H7 (cell line): ENCODE measurements at regions not wholly inside any gene's neighbourhood (a gene's known extent, or its start where the extent isn't known, plus 50 kb on each side); places are given as distances from the start of the nearest gene placed in this dataset.
"Not testable (repeated sequence)": the region's sequence is repeated elsewhere in the genome, so short reads cannot be mapped to it uniquely, and the experiment has no call there.

Source experiments
- DNase-seq: peaks from one replicate; pipeline ENCODE4 v3.0.0; 2012
- H3K27me3 ChIP-seq: 2 replicates; pipeline ENCODE4 v1.6.0; 2011; ENCODE audit warnings: mild to moderate bottlenecking, low read length; ENCODE audit not compliant: control insufficient read depth, insufficient read depth
- H3K36me3 ChIP-seq: replicated peaks from 2 replicates; pipeline ENCODE4 v1.5.1; 2011; ENCODE audit warnings: low read length; ENCODE audit not compliant: control insufficient read depth, insufficient read depth
- H3K4me3 ChIP-seq: 2 replicates; pipeline ENCODE4 v1.5.1; 2011; ENCODE audit warnings: low read depth, mild to moderate bottlenecking, control low read depth, low read length, moderate library complexity; ENCODE audit not compliant: insufficient read depth

GRCh38 chr2:235105821-235106359 is 154.1 kb downstream of the SH3BP4 start:
- Histone ChIP-seq H3K27me3 (no peaks in the 10 kb centered on the region), H3K36me3 (no peaks in the 10 kb centered on the region), H3K4me3 (no peak overlapping the region)
- no peak for DNase-seq

DNA sequence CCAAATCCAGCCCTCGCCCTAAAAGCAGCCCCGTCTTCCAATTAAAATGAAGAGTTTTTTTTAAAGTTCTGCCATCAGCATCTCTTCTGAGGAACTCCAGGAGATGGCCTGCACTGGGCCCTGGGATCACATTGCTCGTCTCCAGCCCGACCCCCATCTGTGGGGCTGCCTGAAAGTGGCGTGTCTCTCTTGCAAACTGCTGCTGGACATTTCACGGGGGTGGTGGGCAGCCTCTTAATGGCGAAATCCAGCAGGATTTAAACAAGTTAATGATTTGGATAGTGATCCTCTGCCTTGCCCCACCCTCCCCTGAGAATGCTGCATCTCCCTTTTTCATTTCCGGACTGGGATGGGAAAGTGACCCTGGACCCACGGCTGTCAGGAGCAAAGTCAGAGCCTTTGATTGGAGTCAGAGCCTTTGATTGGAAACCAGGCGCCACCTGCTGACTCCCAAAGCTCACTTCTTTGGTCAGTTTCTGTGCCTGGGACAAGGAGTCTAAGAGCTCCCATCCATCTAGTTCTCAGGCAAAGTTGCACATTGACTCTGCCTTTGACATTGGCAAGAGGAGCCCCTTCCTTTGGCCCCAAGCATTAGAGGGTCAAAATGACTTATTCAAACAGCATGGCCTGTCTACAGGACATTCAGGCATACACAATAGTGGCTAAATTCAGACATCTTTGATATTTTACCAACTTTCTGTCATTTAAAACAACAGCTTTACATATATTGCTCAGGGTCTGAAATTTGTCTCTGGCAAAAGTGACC is 155.2 kb downstream of the SH3BP4 start:
- DNase-seq = peak; percentile 79
- H3K27me3 ChIP-seq = no peaks in the 10 kb centered on the region
- H3K36me3 ChIP-seq = no peaks in the 10 kb centered on the region
- H3K4me3 ChIP-seq = no peak overlapping the region

GRCh38 chr2:235107640-235107951 is 155.8 kb downstream of the SH3BP4 start:
- no peak for DNase-seq
- Histone ChIP-seq H3K27me3 (no peaks in the 10 kb centered on the region), H3K36me3 (no peaks in the 10 kb centered on the region), H3K4me3 (no peak overlapping the region)

DNA sequence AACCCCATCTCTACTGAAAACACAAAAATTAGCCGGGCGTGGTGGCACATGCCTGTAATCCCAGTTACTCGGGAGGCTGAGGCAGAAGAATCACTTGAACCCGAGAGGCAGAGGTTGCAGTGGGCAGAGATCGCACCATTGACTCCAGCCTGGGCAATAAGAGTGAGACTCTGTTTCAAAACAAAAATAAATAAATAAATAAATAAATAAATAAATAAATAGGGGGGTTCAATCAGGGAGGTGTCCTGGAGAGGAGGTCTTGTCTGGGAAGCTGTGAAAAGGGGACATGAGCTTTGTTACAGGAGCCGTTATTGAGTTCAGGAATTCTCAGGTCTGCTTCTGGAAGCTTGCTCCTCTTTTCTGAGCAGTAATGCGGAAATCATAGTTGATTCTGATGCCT is 157.7 kb downstream of the SH3BP4 start:
- H3K36me3 ChIP-seq, H3K27me3 ChIP-seq, DNase-seq, H3K4me3 ChIP-seq: not testable (repeated sequence)

- H3K36me3 ChIP-seq = no peaks in the 10 kb centered on the region
- no peaks in the 10 kb centered on the region for H3K27me3 ChIP-seq
- no peak overlapping the region for H3K4me3 ChIP-seq
- no peak for DNase-seq
Observed at GRCh38 chr2:235112365-235112764, 160.5 kb downstream of the SH3BP4 start.

- no peak overlapping the region for H3K4me3 ChIP-seq
- peak; percentile 79 for DNase-seq
- no peaks in the 10 kb centered on the region for H3K27me3 ChIP-seq
- H3K36me3 ChIP-seq = no peaks in the 10 kb centered on the region
Observed at GRCh38 chr2:235113854-235114253, 162.0 kb downstream of the SH3BP4 start.

DNA sequence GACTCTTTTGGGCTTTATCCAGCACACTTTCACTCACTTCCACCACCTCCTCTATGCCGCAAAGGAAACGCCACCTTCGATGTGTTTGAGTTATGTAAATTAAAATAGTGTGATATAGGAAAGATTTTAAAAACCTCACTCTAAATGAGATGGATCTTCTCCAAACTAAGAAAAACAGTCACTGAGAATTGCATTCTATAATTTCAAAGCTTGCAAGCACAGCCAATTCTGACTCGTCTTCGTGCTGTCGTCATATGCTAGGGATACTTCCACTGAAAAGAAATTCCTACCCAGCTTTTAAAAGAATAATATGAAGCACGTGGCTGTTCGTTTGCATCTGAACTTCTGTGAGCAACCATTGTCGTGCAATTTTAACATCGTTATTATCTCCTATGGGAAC is 162.5 kb downstream of the SH3BP4 start:
- no peak for DNase-seq
- no peaks in the 10 kb centered on the region for H3K36me3 ChIP-seq
- no peak overlapping the region for H3K4me3 ChIP-seq
- no peaks in the 10 kb centered on the region for H3K27me3 ChIP-seq

DNA sequence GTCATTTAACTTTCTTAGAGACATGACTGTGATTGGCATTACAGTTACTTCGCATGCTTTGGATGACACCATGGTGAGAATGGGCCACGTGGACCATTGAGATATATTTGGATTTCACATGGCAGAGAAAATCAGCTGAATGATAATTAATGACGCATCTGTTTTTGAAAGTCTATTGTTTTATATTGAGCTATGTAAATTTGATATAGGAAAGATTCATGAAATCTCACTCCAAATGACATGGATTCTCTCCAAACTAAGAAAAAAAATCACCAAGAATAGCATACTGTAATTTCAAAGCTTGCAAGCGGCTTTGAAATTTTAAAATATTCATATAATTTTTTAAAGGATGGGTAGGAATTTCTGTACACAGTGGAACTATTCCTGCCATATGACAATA is 163.7 kb downstream of the SH3BP4 start:
- 0 out of 2 replicates have a peak, but pooled peaks cover under 1% of the 10 kb centered on the region for H3K27me3 ChIP-seq
- no peak overlapping the region for H3K4me3 ChIP-seq
- H3K36me3 ChIP-seq = no peaks in the 10 kb centered on the region
- no peak for DNase-seq

DNA sequence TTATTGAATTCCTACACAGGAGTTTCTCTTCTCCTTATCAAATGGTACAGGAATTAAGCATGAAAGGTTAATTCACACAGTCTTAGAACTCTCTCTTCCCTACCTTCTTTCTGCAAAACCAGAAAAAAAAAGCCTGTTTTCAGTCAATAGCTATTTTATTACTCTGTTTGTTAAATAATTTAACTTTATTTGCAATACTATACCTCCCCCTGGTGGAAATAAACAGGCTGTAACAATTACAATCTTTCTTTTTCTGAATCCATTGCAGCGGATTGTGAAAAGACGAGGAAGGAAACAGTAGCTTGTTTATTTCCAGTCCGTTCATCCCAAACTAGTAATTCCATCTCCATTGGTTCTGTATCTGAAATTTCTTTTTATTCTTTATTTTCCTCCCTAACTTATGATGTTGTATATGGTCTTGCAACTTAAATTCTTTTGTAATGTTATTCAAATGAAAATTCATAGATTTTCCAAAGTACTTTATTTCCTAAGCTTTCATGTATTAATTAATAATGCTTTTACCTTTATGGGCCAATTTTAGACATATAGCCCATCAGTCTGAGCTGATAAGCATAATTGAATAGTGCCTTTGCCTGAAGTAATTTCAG is 165.2 kb downstream of the SH3BP4 start:
- Histone ChIP-seq H3K27me3 (peaks cover 9% of the 10 kb centered on the region), H3K4me3 (no peak overlapping the region), H3K36me3 (no peaks in the 10 kb centered on the region)
- no peak for DNase-seq

DNA sequence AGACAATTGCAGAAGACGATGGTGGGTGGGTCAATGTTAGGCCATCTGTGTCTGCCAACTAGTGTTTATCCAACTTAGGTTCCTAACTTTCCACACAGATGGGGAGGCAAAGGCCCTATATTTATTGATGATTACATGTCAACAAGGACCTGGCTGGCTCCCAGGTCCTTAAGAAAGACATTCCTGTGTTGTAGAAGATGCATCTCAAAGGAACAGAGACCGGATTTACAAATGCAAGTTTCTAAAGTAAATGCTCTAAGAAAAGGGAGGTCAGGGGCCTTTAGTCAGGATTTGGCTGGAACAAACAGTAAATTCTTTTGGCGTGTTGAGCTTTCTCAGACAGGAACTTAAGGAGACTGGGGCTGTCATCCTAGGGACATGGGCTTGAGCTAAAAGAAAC is 175.0 kb downstream of the SH3BP4 start:
- peaks cover 44% of the 10 kb centered on the region for H3K27me3 ChIP-seq

GRCh38 chr2:235127931-235128330 is 176.1 kb downstream of the SH3BP4 start:
- no peak for DNase-seq
- Histone ChIP-seq H3K27me3 (peaks cover 43% of the 10 kb centered on the region), H3K36me3 (no peaks in the 10 kb centered on the region)

More for the DNA sequence above, 175.0 kb downstream of the SH3BP4 start:
- no peak for DNase-seq
- no peak overlapping the region for H3K4me3 ChIP-seq
- no peaks in the 10 kb centered on the region for H3K36me3 ChIP-seq

GRCh38 chr2:235129850-235130249 is 178.0 kb downstream of the SH3BP4 start:
- H3K36me3 ChIP-seq = no peaks in the 10 kb centered on the region
- DNase-seq = no peak
- peaks cover 28% of the 10 kb centered on the region for H3K27me3 ChIP-seq
- H3K4me3 ChIP-seq = no peak overlapping the region

More at GRCh38 chr2:235127931-235128330, 176.1 kb downstream of the SH3BP4 start:
- H3K4me3 ChIP-seq = no peak overlapping the region

GRCh38 chr2:235131334-235132305 is 179.8 kb downstream of the SH3BP4 start:
- Histone ChIP-seq H3K36me3 (no peaks in the 10 kb centered on the region), H3K27me3 (peaks cover 14% of the 10 kb centered on the region), H3K4me3 (no peak overlapping the region)
- no peak for DNase-seq

GRCh38 chr2:235132651-235133050 is 180.8 kb downstream of the SH3BP4 start:
- no peak overlapping the region for H3K4me3 ChIP-seq
- H3K27me3 ChIP-seq = peaks cover 14% of the 10 kb centered on the region
- no peak for DNase-seq
- H3K36me3 ChIP-seq = no peaks in the 10 kb centered on the region
